Neural progenitor cell (in vitro differentiated cells): ENCODE measurements at regions not wholly inside any gene's neighbourhood (a gene's known extent, or its start where the extent isn't known, plus 50 kb on each side); places are given as distances from the start of the nearest gene placed in this dataset.

Experiments
- DNase-seq: peaks from one replicate; pipeline ENCODE4 v3.0.0-alpha.2; 2016; ENCODE audit warnings: low spot score
- H2AFZ ChIP-seq: fragments of 200-600 bp; sonication (generic); replicated peaks from 2 replicates; pipeline ENCODE4 v1.6.1; 2016; ENCODE audit warnings: antibody characterized with exemption
- H3F3A ChIP-seq: fragments of 200-600 bp; sonication (generic); 2 replicates; pipeline ENCODE4 v1.6.1; 2016; ENCODE audit warnings: antibody characterized with exemption, low read depth
- H3K27ac ChIP-seq: fragments of 200-600 bp; sonication (generic); 2 replicates; pipeline ENCODE4 v1.5.1; 2016; ENCODE audit warnings: mild to moderate bottlenecking
- H3K27me3 ChIP-seq: fragments of 200-600 bp; sonication (generic); 2 replicates; pipeline ENCODE4 v1.6.1; 2016; ENCODE audit warnings: mild to moderate bottlenecking, moderate library complexity
- H3K36me3 ChIP-seq: fragments of 200-600 bp; sonication (generic); 2 replicates; pipeline ENCODE4 v1.5.1; 2016
- H3K4me1 ChIP-seq: fragments of 200-600 bp; sonication (generic); 2 replicates; pipeline ENCODE4 v1.6.1; 2016; ENCODE audit warnings: mixed run types
- H3K4me2 ChIP-seq: fragments of 200-600 bp; sonication (generic); 2 replicates; pipeline ENCODE4 v1.6.1; 2016
- H3K4me3 ChIP-seq: fragments of 200-600 bp; sonication (generic); 2 replicates; pipeline ENCODE4 v1.5.1; 2016
- H3K79me2 ChIP-seq: fragments of 200-600 bp; sonication (generic); 2 replicates; pipeline ENCODE4 v1.6.1; 2016; ENCODE audit warnings: low read depth
- H3K9ac ChIP-seq: fragments of 200-600 bp; sonication (generic); 2 replicates; pipeline ENCODE4 v1.6.1; 2016
- H3K9me3 ChIP-seq: fragments of 200-600 bp; sonication (generic); 2 replicates; pipeline ENCODE4 v1.5.1; 2016; ENCODE audit warnings: low read depth
- H4K20me1 ChIP-seq: fragments of 200-600 bp; sonication (generic); 2 replicates; pipeline ENCODE4 v1.6.1; 2016; ENCODE audit warnings: low read depth
- H3K27ac Mint-ChIP-seq: 3 replicates; pipeline ENCODE4 v1.8.0; 2021; ENCODE audit warnings: mixed read lengths
- H3K27me3 Mint-ChIP-seq: 2 replicates; pipeline ENCODE4 v1.8.0; 2022; ENCODE audit warnings: low read depth, mild to moderate bottlenecking, inconsistent platforms, moderate library complexity, mixed read lengths; ENCODE audit not compliant: insufficient read depth
- H3K36me3 Mint-ChIP-seq: 3 replicates; pipeline ENCODE4 v1.8.0; 2021; ENCODE audit warnings: mixed read lengths
- H3K4me1 Mint-ChIP-seq: 3 replicates; pipeline ENCODE4 v1.8.0; 2021; ENCODE audit warnings: mixed read lengths
- H3K4me3 Mint-ChIP-seq: 3 replicates; pipeline ENCODE4 v1.8.0; 2021; ENCODE audit warnings: mild to moderate bottlenecking, moderate library complexity, mixed read lengths
- H3K9me3 Mint-ChIP-seq: 3 replicates; pipeline ENCODE4 v1.8.0; 2020; ENCODE audit warnings: mixed read lengths
- CTCF ChIP-seq: fragments of 200-600 bp; sonication (generic); IDR thresholded peaks from 2 replicates; pipeline ENCODE4 v1.5.1; 2017; ENCODE audit warnings: antibody characterized with exemption, mild to moderate bottlenecking
- EZH2 ChIP-seq: fragments of 200-600 bp; sonication (generic); IDR thresholded peaks from 2 replicates; pipeline ENCODE4 v1.6.1; 2017; ENCODE audit warnings: antibody characterized with exemption, mild to moderate bottlenecking, moderate library complexity
- EZH2phosphoT487 ChIP-seq: fragments of 200-600 bp; sonication (generic); IDR thresholded peaks from 2 replicates; pipeline ENCODE4 v1.6.1; 2017; ENCODE audit warnings: antibody characterized with exemption

GRCh38 chr4:26044983-26045382 lies 131.0 kb downstream of the SMIM20 start:
- no peak overlapping the region for H3K9ac ChIP-seq
- no peak overlapping the region for H3K4me3 ChIP-seq
- H3K9me3 Mint-ChIP-seq: no peaks in the 10 kb centered on the region
- H3K27me3 Mint-ChIP-seq: peaks cover 7% of the 10 kb centered on the region
- no peaks in the 10 kb centered on the region for H3K27me3 ChIP-seq
- no peaks in the 10 kb centered on the region for H3K4me1 ChIP-seq
- no peak overlapping the region for H3K27ac Mint-ChIP-seq
- no peak overlapping the region for H3K4me2 ChIP-seq
- no peak overlapping the region for H2AFZ ChIP-seq
- no peak overlapping the region for H3K4me3 Mint-ChIP-seq
- H3K27ac ChIP-seq: no peak overlapping the region
- H3F3A ChIP-seq: no peaks in the 10 kb centered on the region
- H3K79me2 ChIP-seq: no peaks in the 10 kb centered on the region
- no peaks in the 10 kb centered on the region for H4K20me1 ChIP-seq
- H3K36me3 ChIP-seq: no peaks in the 10 kb centered on the region
- DNase-seq: no peak
- no peak for TF ChIP-seq EZH2phosphoT487
- TF ChIP-seq CTCF: no peak
- no peak for TF ChIP-seq EZH2
- no peaks in the 10 kb centered on the region for H3K36me3 Mint-ChIP-seq
- no peaks in the 10 kb centered on the region for H3K9me3 ChIP-seq
- peaks cover 8% of the 10 kb centered on the region for H3K4me1 Mint-ChIP-seq

- Mint-ChIP-seq H3K4me1 (peaks cover 11% of the 10 kb centered on the region), H3K27ac (no peak overlapping the region), H3K36me3 (no peaks in the 10 kb centered on the region), H3K27me3 (peaks cover 11% of the 10 kb centered on the region), H3K9me3 (no peaks in the 10 kb centered on the region), H3K4me3 (no peak overlapping the region)
- Histone ChIP-seq H3K9me3 (no peaks in the 10 kb centered on the region), H3K27ac (no peak overlapping the region), H3K4me1 (no peaks in the 10 kb centered on the region), H2AFZ (no peak overlapping the region), H4K20me1 (no peaks in the 10 kb centered on the region), H3K9ac (no peak overlapping the region), H3K36me3 (no peaks in the 10 kb centered on the region), H3K4me3 (no peak overlapping the region), H3K79me2 (no peaks in the 10 kb centered on the region), H3K4me2 (no peak overlapping the region), H3K27me3 (no peaks in the 10 kb centered on the region), H3F3A (no peaks in the 10 kb centered on the region)
- DNase-seq: no peak
- TF ChIP-seq EZH2 (no peak), EZH2phosphoT487 (no peak), CTCF (no peak)
Observed at GRCh38 chr4:26047795-26048194, 133.8 kb downstream of the SMIM20 start.

- no peak for TF ChIP-seq CTCF
- no peak for TF ChIP-seq EZH2phosphoT487
- TF ChIP-seq EZH2: no peak
- no peak overlapping the region for H3K27ac Mint-ChIP-seq
- no peaks in the 10 kb centered on the region for H3K27me3 ChIP-seq
- H3K4me3 ChIP-seq: no peak overlapping the region
- no peaks in the 10 kb centered on the region for H3F3A ChIP-seq
- no peaks in the 10 kb centered on the region for H3K36me3 ChIP-seq
- H3K4me1 ChIP-seq: no peaks in the 10 kb centered on the region
- H3K79me2 ChIP-seq: no peaks in the 10 kb centered on the region
- no peak overlapping the region for H3K4me2 ChIP-seq
- H3K4me1 Mint-ChIP-seq: peaks cover 11% of the 10 kb centered on the region
- H2AFZ ChIP-seq: peak overlapping the region; percentile 87
- no peak overlapping the region for H3K27ac ChIP-seq
- H3K36me3 Mint-ChIP-seq: no peaks in the 10 kb centered on the region
- no peaks in the 10 kb centered on the region for H3K9me3 ChIP-seq
- H3K27me3 Mint-ChIP-seq: peaks cover 15% of the 10 kb centered on the region
- H3K9me3 Mint-ChIP-seq: no peaks in the 10 kb centered on the region
- no peak for DNase-seq
- no peaks in the 10 kb centered on the region for H4K20me1 ChIP-seq
- no peak overlapping the region for H3K4me3 Mint-ChIP-seq
- no peak overlapping the region for H3K9ac ChIP-seq
Observed at GRCh38 chr4:26048378-26048882, 134.4 kb downstream of the SMIM20 start.
